ENCODE measurements at regions not wholly inside any gene's neighbourhood (a gene's known extent, or its start where the extent isn't known, plus 50 kb on each side); places are given as distances from the start of the nearest gene placed in this dataset.

DNA sequence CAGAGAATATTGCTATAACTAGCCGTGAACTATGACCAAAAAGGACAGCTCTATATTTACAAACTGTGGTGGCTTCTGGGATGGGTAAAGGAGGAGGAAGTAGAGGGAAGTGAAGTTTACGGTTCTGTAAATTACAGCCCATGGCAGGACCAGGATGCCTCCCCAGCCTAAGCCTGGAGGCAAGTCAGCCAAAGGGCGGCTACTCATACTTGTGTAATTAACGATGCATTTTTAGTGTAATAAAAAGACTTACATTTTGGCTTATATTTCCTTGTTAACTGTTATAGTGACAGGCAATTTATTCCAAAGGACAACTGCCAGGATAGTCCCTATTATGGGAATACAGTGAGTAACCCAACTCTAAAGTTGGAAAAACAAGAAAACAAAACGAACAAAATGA, 139.9 kb upstream of the OTUD4 start:
- Histone ChIP-seq H4K20me1 (ENCODE audit: control insufficient read depth, insufficient read depth, insufficient read length) (no peaks in the 10 kb centered on the region), H4K5ac (ENCODE audit: insufficient read length, low read depth, low read length) (no peak overlapping the region), H3K79me1 (ENCODE audit: insufficient read depth, low read depth, low read length, poor library complexity, severe bottlenecking) (no peaks in the 10 kb centered on the region), H2BK12ac (ENCODE audit: insufficient read length, low read depth, low read length) (no peak overlapping the region), H3K9me3 (ENCODE audit: control insufficient read depth, low read depth, low read length) (no peaks in the 10 kb centered on the region), H3K4me1 (ENCODE audit: insufficient read depth, low read length) (no peaks in the 10 kb centered on the region), H3K27me3 (ENCODE audit: insufficient read depth, low read length) (no peaks in the 10 kb centered on the region; the same call in 1 of the 2 replicates), H3K9ac (ENCODE audit: extremely low read depth, insufficient read length, low read length) (no peak overlapping the region), H2AFZ (ENCODE audit: low read length) (no peak overlapping the region), H3K4ac (ENCODE audit: low read depth, low read length) (no peak overlapping the region), H2BK120ac (ENCODE audit: low read depth, low read length, poor library complexity, severe bottlenecking) (no peak overlapping the region), H2BK5ac (ENCODE audit: insufficient read length, low read length) (no peak overlapping the region), H3K23ac (ENCODE audit: insufficient read length, low read depth, low read length) (no peak overlapping the region), H4K91ac (ENCODE audit: insufficient read length, low read depth, low read length) (no peak overlapping the region), H2BK15ac (ENCODE audit: low read depth, low read length) (no peak overlapping the region), H3K4me2 (ENCODE audit: insufficient read depth, insufficient read length, low read length) (no peak overlapping the region), H3T11ph (ENCODE audit: low read length) (no peak overlapping the region), H3K79me2 (ENCODE audit: insufficient read depth, low read length) (no peaks in the 10 kb centered on the region), H3K27ac (ENCODE audit: insufficient read length, low read depth, low read length) (no peak overlapping the region), H3K56ac (ENCODE audit: insufficient read length, low read depth, low read length) (no peak overlapping the region), H2BK20ac (ENCODE audit: low read depth, low read length, poor library complexity, severe bottlenecking) (no peak overlapping the region), H3K18ac (ENCODE audit: insufficient read length, low read depth, low read length) (no peak overlapping the region), H4K8ac (replicated peaks; ENCODE audit: insufficient read length, low read depth, low read length) (no peak overlapping the region), H2AK5ac (ENCODE audit: insufficient read length, low read length) (no peak overlapping the region), H3K14ac (ENCODE audit: insufficient read depth, low read length) (no peak overlapping the region), H3K23me2 (ENCODE audit: insufficient read length, low read depth, low read length, poor library complexity, severe bottlenecking) (no peaks in the 10 kb centered on the region)
- Mint-ChIP-seq H3K4me3 (no peak overlapping the region), H3K27me3 (ENCODE audit: low read depth) (no peaks in the 10 kb centered on the region), H3K36me3 (ENCODE audit: insufficient read depth in 1 of 3, low read depth in 3 of 3) (no peaks in the 10 kb centered on the region), H3K9me3 (no peaks in the 10 kb centered on the region), H3K27ac (no peak overlapping the region), H3K4me1 (peaks cover 3 to 4% of the 10 kb centered on the region in 2 experiments; a peak in 1 of 4 replicates)
- DNase-seq: no peak
- WGBS (ENCODE audit: extremely low coverage, insufficient read length, low lambda C conversion rate): no CpG with 5 or more reads among the region's 5 CpGs
- TF ChIP-seq, protein P1, sequence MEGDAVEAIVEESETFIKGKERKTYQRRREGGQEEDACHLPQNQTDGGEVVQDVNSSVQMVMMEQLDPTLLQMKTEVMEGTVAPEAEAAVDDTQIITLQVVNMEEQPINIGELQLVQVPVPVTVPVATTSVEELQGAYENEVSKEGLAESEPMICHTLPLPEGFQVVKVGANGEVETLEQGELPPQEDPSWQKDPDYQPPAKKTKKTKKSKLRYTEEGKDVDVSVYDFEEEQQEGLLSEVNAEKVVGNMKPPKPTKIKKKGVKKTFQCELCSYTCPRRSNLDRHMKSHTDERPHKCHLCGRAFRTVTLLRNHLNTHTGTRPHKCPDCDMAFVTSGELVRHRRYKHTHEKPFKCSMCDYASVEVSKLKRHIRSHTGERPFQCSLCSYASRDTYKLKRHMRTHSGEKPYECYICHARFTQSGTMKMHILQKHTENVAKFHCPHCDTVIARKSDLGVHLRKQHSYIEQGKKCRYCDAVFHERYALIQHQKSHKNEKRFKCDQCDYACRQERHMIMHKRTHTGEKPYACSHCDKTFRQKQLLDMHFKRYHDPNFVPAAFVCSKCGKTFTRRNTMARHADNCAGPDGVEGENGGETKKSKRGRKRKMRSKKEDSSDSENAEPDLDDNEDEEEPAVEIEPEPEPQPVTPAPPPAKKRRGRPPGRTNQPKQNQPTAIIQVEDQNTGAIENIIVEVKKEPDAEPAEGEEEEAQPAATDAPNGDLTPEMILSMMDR (conservative IDR thresholded peaks at IDR 0.05): no peak
